DMS79 (cell line): ENCODE measurements at regions not wholly inside any gene's neighbourhood (a gene's known extent, or its start where the extent isn't known, plus 50 kb on each side); places are given as distances from the start of the nearest gene placed in this dataset.
"Not testable (repeated sequence)": the region's sequence is repeated elsewhere in the genome, so short reads cannot be mapped to it uniquely, and the experiment has no call there.

ENCODE experiments used
- DNase-seq: peaks from one replicate; lab custom pipeline; 2025; lab: John Stamatoyannopoulos, UW

DNA sequence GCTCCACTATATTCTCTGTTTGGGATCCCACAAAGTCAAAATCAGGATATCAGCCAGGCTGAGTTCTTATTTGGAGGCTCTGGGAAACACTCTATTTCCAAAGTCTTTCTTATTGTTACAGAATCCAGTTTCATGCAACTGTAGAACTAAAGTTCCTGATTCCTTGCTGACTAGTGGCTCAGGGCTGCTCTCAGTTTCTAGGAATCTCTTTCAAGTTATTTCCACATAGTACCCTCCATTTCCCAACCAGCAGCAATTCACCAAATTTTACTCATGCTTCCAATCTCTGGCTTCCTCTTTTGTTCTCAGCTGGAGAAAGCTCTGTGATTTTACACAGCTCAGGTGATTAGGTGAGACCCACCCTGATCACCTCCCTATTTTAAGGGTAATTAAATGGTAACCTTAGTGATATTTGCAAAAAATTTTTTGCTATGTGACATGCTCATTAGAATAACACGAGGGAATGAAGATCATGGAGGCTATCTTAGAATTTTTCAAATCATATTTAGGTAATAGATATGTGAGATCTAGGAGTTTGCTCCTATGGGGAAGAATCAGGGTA lies 794.9 kb upstream of the ARRDC3 start:
- DNase-seq, result no peak

DNA sequence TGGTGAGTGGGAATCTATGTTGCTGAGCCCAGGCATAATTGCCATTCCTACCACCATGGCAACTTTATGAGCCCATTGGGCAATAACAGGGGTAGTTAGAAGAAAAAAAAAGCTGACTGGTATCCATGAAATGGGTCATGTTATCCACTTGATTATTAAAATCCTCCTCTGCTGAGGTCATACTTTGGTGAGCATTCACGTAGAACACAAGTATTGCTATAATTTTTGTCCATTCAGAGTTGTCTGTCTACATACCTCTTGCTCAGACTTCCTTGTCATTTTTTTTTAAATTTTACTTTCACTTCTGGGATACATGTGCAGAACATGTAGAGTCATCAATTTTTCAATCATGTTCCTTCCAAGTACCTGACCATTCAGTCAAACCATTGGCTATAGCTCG lies 780.8 kb upstream of the ARRDC3 start:
- DNase-seq, result no peak

DNA sequence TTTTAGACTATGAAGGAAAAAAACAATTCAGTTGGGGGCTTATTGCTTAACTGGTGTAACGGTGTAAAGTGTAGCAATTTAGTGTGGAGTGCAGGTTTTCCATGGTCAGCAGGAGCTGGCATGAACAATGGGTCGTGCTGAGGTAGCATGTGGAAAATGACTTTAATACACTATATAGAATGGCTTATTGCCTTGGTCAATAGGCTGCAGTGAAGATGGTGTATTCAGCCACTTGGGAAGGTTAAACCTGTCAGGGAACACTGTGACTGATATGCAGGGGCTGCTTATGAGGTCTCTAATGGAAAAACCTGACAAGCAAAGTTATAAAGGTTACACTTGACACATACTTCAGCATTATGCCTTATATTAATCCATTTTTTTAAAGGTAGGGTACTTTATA lies 764.7 kb upstream of the ARRDC3 start:
- no peak for DNase-seq

GRCh38 chr5:92147266-92147665 lies 764.1 kb upstream of the ARRDC3 start:
- no peak for DNase-seq

GRCh38 chr5:92145852-92146251 lies 762.7 kb upstream of the ARRDC3 start:
- no peak for DNase-seq

DNA sequence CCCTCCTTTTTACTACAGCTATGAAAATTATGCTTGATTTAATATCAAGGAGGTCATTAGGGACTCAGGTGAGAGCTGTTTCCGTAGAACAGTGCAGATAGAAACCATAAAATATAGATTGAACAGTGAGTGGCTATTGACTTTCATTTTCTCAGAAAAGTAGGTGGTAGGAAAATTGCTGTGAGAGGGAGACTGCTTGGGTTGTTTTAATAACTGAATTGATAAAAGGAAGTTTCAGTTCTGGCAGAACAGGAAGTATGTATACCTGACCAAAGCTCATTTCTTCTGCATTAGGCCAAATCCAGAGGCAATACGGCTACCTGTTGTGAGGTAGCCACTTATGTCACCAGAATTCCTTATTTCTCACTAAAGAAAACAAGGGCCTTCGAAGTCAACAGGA lies 761.7 kb upstream of the ARRDC3 start:
- no peak for DNase-seq

GRCh38 chr5:92132294-92132908 lies 749.3 kb upstream of the ARRDC3 start:
- not testable (repeated sequence) for DNase-seq

DNA sequence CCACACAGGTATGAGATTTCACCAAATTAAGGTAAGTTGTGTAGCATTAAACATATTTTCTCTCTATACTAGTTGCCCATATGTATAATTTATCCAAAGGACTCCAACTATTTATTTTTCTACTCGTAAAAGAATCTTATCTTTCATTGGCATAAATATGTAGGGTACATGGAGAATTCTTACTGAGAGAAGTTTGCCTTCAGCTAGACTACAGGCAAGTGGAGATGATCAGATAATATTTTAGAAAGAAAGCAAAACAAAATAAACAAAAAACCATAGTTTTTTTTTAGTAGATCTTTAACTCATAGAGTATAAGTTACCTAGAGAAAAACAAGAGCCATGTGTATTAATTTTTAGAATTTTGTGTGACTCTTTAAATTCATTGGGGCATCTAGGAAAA lies 743.1 kb upstream of the ARRDC3 start:
- DNase-seq, result no peak

DNA sequence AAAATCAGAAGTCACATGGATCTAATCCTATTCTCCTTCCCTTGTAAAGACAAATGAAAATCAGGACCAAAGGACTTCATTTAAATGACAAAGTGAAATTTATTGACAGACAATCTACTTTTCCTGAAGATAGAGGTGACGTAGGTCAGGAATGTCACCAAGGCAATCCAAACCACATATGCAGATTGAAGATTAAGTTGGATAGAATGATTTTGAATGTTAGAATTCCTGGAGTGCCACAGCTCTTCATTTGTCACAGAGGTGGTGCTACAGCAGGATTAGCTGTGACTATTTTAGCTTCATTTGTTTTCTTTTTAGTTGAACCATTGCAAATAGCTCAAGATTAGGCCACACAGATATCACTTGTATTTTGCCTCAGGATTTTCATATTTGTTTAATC lies 736.0 kb upstream of the ARRDC3 start:
- no peak for DNase-seq

- DNase-seq, result no peak
These were observed 723.7 kb upstream of the ARRDC3 start for GRCh38 chr5:92106808-92107207.

DNA sequence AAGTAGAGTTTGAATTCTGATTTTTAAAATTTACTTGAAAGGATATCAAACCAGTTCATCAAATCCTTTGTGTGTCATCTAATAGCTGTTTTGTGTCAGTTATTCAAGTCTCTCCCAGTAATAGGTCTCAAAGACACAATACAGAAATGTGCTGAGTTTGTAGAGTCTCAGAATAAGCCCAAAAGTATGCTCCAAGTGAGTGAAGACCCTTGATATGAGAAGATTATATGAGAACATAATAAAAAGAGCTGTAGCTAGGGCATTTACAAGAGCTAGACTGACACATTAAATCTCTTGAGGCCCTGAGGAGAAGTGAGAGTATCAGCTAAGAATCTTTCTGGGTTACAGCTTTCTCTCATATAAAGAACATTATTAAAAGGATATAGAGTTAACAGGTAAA lies 721.0 kb upstream of the ARRDC3 start:
- DNase-seq, result no peak

- DNase-seq, result no peak
These were observed 719.2 kb upstream of the ARRDC3 start for GRCh38 chr5:92102313-92102712.

DNA sequence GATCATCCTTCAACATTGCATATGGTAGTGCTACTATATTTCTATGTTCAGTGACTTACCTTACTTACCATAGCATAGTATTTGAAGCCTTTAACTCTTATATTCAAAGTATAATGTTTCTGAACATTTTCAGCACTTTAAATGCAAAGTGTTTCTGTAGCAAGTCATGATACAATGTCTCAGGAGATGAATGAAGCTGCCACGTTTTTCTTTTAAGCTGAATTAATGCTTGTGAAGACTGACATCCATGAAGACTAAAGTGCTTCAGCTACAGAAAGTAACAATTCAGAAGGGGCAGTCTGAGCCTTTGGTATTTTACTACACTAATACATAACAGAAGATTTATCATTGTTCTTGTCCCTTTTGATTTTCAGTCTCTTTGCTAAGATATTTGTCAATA lies 709.1 kb upstream of the ARRDC3 start:
- DNase-seq, result no peak

- no peak for DNase-seq
These were observed 703.1 kb upstream of the ARRDC3 start for GRCh38 chr5:92086059-92086811.

GRCh38 chr5:92081958-92082712 lies 699.0 kb upstream of the ARRDC3 start:
- no peak for DNase-seq

- DNase-seq, result no peak
These were observed 687.7 kb upstream of the ARRDC3 start for GRCh38 chr5:92070786-92071185.

DNA sequence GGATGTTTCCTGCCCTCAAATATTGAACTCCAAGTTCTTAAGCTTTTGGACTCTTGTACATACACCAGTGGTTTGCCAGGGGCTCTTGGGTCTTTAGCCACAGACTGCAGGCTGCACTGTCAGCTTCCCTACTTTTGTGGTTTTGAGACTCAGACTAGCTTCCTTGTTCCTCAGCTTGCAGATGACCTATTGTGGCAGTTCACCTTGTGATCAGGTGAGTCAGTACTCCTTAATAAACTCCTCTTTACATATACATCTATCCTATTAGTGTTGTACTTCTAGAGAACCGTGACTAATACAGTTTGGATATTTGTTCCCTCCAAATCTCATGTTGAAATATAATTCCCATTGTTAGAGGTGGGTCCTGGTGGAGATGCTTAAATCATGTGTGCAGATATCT lies 681.9 kb upstream of the ARRDC3 start:
- DNase-seq, result no peak

DNA sequence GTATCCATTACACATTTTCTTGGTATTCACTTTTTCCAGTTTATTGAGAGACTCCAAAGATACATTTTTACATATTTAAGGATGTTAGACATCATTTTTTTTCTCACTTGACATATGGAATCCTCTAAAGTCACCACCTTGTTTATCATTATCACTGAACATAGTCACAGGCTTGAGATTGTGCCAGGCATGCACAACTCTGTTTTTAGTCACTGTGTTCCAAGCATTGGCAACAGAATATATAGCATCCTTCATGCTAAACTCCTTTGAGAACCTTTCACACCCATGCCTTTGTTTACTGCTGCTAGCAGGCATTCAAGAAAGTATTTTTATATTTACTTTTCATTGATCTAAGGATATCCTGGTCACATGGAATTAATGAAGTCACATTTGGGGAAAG lies 668.6 kb upstream of the ARRDC3 start:
- no peak for DNase-seq

DNA sequence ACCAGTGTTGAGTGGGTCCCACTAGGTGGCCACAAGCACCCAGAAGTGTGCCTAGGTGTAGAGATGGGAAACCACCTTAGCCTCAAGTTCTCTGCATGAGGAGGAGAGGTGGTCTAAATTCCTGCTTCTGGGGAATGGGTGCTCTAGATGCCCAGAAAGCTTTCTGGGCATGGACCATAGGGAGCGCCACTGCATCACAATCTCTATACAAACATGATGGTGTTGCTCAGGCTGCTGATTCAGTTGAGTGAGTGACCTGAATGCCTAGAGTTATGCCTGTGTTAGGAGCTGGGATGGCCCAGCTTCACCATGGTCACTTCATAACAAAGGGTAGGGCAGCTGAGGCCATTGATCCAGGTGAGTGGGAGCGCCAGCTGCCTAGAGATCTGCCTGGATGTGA lies 667.9 kb upstream of the ARRDC3 start:
- no peak for DNase-seq

GRCh38 chr5:92041911-92042660 lies 659.0 kb upstream of the ARRDC3 start:
- DNase-seq, result no peak

- no peak for DNase-seq
These were observed 658.1 kb upstream of the ARRDC3 start for GRCh38 chr5:92041206-92041605.

DNA sequence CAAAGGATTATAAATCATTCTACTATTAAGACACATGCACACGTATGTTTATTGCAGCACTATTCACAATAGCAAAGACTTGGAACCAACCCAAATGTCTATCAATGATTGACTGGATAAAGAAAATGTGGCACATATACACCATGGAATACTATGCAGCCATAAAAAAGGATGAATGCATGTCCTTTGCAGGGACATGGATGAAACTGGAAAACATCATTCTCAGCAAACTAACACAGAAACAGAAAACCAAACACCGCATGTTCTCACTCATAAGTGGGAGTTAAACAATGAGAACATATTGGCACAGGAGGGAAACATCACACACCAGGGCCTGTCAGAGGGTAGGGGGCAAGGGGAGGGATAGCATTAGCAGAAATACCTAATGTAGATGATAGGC lies 646.7 kb upstream of the ARRDC3 start:
- DNase-seq, result not testable (repeated sequence)
